ENCODE measurements at regions not wholly inside any gene's neighbourhood (a gene's known extent, or its start where the extent isn't known, plus 50 kb on each side); places are given as distances from the start of the nearest gene placed in this dataset.

DNA sequence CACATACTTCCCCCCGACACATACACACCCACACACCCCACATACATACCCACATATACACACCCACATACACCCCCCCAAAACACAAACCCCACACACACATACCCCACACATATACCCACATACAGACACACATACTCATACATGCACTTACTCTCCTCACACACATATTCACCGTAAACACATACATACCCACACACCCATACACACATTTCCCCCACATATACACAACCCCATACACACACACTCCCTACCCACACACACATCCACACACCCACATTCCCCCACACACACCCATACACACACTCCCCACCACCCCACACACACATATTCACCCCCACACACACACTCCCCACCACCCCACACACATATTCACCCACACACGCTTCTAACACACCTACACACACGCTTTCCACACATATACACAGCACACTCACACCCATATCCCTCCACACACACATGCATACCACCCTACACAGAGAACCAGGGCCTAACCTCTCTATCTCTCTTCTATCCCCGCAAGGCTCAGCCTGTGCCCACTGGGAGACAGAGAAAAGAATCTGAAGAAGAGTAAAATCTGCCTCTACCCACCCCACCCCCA lies 182.4 kb upstream of the ETAA1 start:
- TF ChIP-seq TARDBP (IDR thresholded peaks at IDR 0.05) (no peak), ZNF384 (IDR thresholded peaks at IDR 0.05) (no peak), NFRKB (IDR thresholded peaks at IDR 0.05) (no peak), FOXA1 (IDR thresholded peaks at IDR 0.05) (no peak), ELF4 (IDR thresholded peaks at IDR 0.05) (no peak), SUZ12 (IDR thresholded peaks at IDR 0.05) (no peak), SP1 (IDR thresholded peaks at IDR 0.05) (no peak), ARNT (IDR thresholded peaks at IDR 0.05) (no peak), HDGF (IDR thresholded peaks at IDR 0.05; ENCODE audit: borderline replicate concordance) (no peak), FOXM1 (IDR thresholded peaks at IDR 0.05; ENCODE audit: borderline replicate concordance) (no peak)

Measured in HEK293T (cell line).